ENCODE measurements at regions not wholly inside any gene's neighbourhood (a gene's known extent, or its start where the extent isn't known, plus 50 kb on each side); places are given as distances from the start of the nearest gene placed in this dataset.

DNA sequence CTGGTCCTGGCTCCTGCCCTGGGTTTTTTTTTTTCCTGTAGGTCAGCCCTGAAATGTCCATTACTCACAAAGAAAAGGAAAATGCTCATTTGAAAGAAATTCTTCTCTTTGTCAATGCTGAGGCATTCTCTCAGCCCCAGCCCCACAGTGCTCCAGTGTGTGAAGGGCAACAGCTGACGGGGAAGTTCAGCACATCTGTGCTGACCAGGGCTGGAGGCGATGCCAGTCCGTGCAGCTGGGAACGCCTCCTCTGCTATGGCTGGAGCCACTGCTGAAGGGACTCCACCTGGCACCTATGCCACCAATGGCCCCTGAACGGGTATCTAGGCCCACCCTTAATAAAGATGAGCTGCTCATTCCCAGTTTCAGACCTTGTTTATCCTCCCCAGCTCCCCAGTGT is 71.9 kb upstream of the SLCO4A1 start:
- TF ChIP-seq, protein P1, sequence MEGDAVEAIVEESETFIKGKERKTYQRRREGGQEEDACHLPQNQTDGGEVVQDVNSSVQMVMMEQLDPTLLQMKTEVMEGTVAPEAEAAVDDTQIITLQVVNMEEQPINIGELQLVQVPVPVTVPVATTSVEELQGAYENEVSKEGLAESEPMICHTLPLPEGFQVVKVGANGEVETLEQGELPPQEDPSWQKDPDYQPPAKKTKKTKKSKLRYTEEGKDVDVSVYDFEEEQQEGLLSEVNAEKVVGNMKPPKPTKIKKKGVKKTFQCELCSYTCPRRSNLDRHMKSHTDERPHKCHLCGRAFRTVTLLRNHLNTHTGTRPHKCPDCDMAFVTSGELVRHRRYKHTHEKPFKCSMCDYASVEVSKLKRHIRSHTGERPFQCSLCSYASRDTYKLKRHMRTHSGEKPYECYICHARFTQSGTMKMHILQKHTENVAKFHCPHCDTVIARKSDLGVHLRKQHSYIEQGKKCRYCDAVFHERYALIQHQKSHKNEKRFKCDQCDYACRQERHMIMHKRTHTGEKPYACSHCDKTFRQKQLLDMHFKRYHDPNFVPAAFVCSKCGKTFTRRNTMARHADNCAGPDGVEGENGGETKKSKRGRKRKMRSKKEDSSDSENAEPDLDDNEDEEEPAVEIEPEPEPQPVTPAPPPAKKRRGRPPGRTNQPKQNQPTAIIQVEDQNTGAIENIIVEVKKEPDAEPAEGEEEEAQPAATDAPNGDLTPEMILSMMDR (IDR thresholded peaks at IDR 0.05): no peak
- TF ChIP-seq SMAD3 (CRISPR knock-in tag; IDR thresholded peaks at IDR 0.05; ENCODE audit: borderline replicate concordance) (no peak), NR2C2 (CRISPR knock-in tag; IDR thresholded peaks at IDR 0.05) (no peak), E2F4 (CRISPR knock-in tag; IDR thresholded peaks at IDR 0.05; ENCODE audit: borderline replicate concordance, low read depth) (no peak), TCF7 (CRISPR knock-in tag; IDR thresholded peaks at IDR 0.05; ENCODE audit: low read depth) (no peak), PRDM15 (CRISPR knock-in tag; IDR thresholded peaks at IDR 0.05) (no peak), JUN (CRISPR knock-in tag; IDR thresholded peaks at IDR 0.05) (no peak), ATF1 (CRISPR knock-in tag; IDR thresholded peaks at IDR 0.05) (no peak), ESRRA (CRISPR knock-in tag; IDR thresholded peaks at IDR 0.05; ENCODE audit: borderline replicate concordance) (no peak), ZNF138 (CRISPR knock-in tag; conservative IDR thresholded peaks at IDR 0.05) (no peak), ZNF219 (CRISPR knock-in tag; IDR thresholded peaks at IDR 0.05; ENCODE audit: borderline replicate concordance) (no peak)
- TF ChIP-seq, protein P2, sequence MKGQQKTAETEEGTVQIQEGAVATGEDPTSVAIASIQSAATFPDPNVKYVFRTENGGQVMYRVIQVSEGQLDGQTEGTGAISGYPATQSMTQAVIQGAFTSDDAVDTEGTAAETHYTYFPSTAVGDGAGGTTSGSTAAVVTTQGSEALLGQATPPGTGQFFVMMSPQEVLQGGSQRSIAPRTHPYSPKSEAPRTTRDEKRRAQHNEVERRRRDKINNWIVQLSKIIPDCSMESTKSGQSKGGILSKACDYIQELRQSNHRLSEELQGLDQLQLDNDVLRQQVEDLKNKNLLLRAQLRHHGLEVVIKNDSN (CRISPR knock-in tag; IDR thresholded peaks at IDR 0.05): no peak
